Hematopoietic multipotent progenitor cell treated with erythropoietin and hydrocortisone succinate and interleukin-3 and kit ligand, for 15 days (in vitro differentiated cells): ENCODE measurements at regions not wholly inside any gene's neighbourhood (a gene's known extent, or its start where the extent isn't known, plus 50 kb on each side); places are given as distances from the start of the nearest gene placed in this dataset.
"Not testable (repeated sequence)": the region's sequence is repeated elsewhere in the genome, so short reads cannot be mapped to it uniquely, and the experiment has no call there.

Experiments used
- DNase-seq: peaks from one replicate; pipeline ENCODE4 v3.0.0-alpha.2; 2015; ENCODE audit warnings: low spot score

DNA sequence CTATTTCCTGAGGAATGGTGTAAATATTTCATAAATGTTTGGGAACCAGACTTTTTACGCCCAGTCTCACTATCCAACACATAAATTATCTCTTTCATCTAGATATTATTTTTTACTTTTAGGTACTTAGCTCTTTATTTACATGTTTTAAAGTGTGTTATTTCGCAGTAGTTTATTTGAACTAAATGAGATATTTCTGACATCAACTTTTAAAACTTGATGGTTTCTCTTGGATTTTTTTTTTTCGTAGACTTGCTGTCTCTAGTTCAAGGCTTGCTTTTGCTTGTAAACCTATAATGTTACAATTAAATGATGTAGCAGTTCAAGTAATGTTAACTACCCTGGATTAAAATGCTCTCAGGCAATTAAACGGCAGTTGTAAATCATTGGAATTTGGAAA is 241.7 kb upstream of the PDE3A start:
- DNase-seq: no peak

GRCh38 chr12:20127413-20127812 is 240.9 kb upstream of the PDE3A start:
- DNase-seq: no peak

GRCh38 chr12:20128928-20129327 is 239.4 kb upstream of the PDE3A start:
- no peak for DNase-seq

GRCh38 chr12:20132818-20133217 is 235.5 kb upstream of the PDE3A start:
- DNase-seq: no peak

- no peak for DNase-seq
Observed at GRCh38 chr12:20134652-20135051, 233.7 kb upstream of the PDE3A start.

DNA sequence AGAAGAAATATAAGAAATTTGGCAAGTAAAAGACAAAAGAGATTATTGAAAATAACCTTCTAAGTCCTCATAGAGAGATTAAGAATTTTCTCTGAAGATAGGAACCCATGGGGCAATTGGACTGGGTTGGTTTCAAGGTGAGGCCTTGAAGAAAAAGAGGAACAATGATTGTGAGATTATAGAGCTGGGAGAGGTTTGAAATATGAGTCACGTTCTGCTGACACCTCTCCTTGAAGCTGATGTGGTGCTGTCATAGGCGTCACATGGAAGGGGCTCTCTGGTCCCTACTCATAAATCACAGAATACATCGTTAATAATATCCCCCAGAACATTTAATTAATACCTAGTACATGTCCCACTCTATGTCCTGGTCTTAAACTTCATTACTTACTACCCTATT is 227.6 kb upstream of the PDE3A start:
- DNase-seq: no peak

DNA sequence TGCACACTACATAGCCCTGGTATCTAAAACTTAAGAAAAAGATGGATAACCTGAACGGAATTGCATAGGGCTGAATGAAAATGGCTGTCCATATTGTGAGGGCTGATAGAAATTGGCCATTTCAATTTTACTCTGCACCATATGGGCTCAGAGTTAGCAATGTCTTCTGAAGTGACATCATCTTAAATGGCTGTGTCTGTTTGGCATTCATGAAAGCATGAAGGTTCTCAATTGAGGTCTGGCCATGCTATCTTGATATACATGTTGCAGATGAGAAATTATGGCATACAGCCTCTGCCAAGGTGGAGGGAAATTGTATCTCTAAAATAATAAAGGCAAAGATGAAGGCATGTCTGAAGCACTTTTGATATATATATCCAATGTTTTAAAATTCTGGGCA is 226.0 kb upstream of the PDE3A start:
- DNase-seq: no peak

- DNase-seq: no peak
Observed at GRCh38 chr12:20142956-20143355, 225.4 kb upstream of the PDE3A start.

GRCh38 chr12:20144341-20144740 is 224.0 kb upstream of the PDE3A start:
- no peak for DNase-seq

DNA sequence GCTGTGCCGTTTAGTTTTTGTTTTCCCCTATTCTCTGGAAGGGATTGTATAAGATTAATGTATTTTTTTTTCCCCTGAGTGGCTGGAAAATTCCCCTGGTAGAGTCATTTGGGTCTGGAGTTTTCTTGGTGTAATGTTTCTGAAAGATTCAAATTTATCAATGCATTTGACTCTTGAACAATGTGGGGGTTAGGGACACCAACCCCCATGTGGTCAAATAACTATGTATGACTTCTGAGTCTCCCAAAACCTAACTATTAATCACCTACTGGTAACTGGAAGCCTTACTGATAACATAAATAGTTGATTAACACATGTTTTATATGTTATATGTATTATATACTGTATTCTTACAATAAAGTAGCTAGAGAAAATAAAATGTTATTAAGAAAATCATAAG is 220.1 kb upstream of the PDE3A start:
- no peak for DNase-seq

GRCh38 chr12:20150835-20151422 is 217.4 kb upstream of the PDE3A start:
- no peak for DNase-seq

DNA sequence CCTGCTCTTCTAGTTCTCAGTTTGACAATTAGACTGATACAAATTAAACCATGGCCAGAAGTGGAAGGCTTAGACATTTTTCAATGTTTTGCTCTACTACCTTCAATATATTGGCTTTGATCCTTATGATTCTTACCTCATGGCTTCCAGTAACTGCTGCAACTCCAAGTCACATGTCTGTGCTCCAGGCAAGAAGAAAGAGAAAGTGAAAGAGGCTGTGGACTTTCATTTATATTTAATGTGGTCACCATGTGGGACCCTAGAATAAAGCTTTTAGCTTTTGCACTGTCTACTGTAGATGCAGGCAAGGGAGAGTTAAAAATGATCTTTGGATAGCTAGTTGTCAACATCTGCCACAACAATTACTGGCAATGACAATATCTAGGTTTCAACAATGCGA is 214.3 kb upstream of the PDE3A start:
- DNase-seq: no peak

GRCh38 chr12:20155374-20155773 is 213.0 kb upstream of the PDE3A start:
- no peak for DNase-seq

- not testable (repeated sequence) for DNase-seq
Observed at GRCh38 chr12:20160899-20161298, 207.4 kb upstream of the PDE3A start.

- no peak for DNase-seq
Observed at GRCh38 chr12:20174528-20175175, 193.7 kb upstream of the PDE3A start.

DNA sequence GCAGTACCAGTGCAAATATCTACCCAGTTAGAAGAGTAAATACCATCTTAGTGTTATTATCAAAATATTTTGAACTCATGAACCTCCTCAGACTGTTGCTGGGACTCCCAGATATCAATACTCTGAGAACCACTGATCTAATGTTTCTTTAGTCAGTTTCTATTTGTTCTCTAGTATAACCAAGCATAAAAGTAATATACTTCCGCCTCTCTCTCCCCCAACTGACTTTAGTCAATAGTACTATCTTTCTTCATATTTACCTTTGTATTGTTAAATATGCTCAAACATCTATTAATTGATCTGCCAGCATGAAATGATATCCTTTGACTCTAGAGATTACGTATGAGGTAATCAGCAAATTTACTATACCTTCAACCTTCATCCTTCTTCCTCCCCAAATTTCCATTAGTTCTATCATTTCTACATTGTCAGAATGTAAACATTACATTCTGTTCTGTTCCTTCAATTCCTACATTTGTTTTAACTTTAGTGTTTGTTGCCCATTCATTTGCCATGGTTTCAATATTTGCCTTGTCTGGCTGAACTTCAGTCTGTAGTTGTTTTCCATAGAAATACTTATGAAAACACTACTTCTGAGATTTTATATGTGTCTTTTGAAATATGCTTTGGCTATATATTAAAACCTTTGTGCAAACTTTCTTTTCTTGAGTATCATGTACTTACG is 192.5 kb upstream of the PDE3A start:
- no peak for DNase-seq

GRCh38 chr12:20181416-20182180 is 186.7 kb upstream of the PDE3A start:
- no peak for DNase-seq

DNA sequence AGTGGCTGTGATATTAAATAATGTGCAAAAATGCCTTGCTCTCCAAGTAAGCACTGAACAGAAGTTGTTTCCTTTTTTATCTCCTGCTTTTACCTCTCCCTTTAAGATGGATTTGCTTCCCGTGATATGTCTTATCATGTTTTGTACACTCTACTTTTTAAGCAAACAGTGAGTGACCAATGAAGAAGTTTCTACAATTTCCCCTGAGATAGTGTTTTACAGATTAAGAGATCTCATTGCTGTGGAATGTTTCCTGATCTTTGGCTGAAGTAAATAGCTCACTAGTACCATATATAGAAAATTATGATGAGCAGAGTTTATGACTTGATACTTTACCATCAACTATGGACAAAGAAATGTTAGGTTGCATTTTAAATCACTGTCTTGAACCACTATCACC is 184.8 kb upstream of the PDE3A start:
- DNase-seq: no peak

DNA sequence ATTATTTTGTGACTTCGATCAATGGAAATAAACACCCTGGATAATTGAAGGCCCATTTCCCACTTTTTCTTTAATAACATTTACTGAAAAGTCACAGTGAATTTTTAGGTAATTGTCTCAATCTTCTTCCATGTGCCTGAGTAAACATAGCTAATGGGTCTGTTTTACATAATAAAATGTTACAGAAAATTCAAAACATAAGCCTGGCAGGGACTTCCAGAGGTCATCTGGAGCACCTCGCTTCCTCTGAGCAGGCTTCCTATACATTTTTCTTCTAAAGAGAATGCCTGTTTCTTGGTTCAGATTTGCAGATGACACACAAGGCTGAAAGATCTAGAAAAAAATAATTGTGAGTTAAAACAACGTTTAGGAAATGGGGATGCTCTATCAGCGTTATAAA is 183.8 kb upstream of the PDE3A start:
- no peak for DNase-seq

DNA sequence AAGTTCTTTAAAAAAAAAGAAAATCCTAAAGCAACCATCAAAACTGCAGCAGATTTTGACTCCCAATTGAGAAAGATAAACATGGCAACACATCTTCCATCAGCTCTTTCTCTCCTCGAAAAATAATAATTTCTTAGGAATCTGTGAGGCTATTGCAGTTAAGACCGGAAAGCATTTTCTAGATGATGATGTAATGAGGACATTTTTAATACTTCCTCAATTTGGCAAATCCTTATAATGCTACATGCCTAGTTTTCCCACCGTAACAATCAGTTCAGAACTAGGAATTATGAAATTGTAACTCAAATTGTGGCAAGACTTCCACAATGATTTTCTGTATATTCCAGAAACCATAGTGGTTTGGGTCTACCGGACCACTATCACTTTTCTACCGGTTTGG is 180.9 kb upstream of the PDE3A start:
- DNase-seq: no peak

GRCh38 chr12:20188930-20189653 is 179.2 kb upstream of the PDE3A start:
- no peak for DNase-seq

GRCh38 chr12:20189767-20190166 is 178.6 kb upstream of the PDE3A start:
- DNase-seq: no peak
